Thoracic aorta (tissue), 2 donors: ENCODE measurements at regions not wholly inside any gene's neighbourhood (a gene's known extent, or its start where the extent isn't known, plus 50 kb on each side); places are given as distances from the start of the nearest gene placed in this dataset.

Experiments
- ATAC-seq: fragments of 150-250 bp; one replicate; pipeline ENCODE4 v1.8.0; 2017; ENCODE audit warnings: low read depth; ENCODE audit not compliant: insufficient number of reproducible peaks, low FRiP score
- DNase-seq: peaks from one replicate; pipeline ENCODE4 v3.0.0-alpha.2; 2020; ENCODE audit warnings: low spot score
- H3K27ac ChIP-seq, 2 donors: fragments of 200-600 bp; sonication (generic); 1 replicate in 1 of 2; 2 replicates in 1 of 2; pipeline ENCODE4 v1.5.1; 2016; ENCODE audit warnings: mild to moderate bottlenecking in 2 of 2, moderate library complexity in 2 of 2
- H3K27me3 ChIP-seq: fragments of 200-600 bp; sonication (generic); replicated peaks from 2 replicates; pipeline ENCODE4 v1.6.0; 2016; ENCODE audit warnings: mild to moderate bottlenecking; ENCODE audit not compliant: insufficient read depth
- H3K36me3 ChIP-seq: fragments of 200-600 bp; sonication (generic); one replicate; pipeline ENCODE4 v1.5.1; 2016
- H3K4me1 ChIP-seq, 2 donors: fragments of 200-600 bp; sonication (generic); 1 replicate in 1 of 2; 2 replicates in 1 of 2; pipeline versions ENCODE4 v1.5.1 to v1.6.0; 2016; ENCODE audit warnings: low read depth in 2 of 2, mild to moderate bottlenecking in 1 of 2; ENCODE audit not compliant: control insufficient read depth in 1 of 2
- H3K4me3 ChIP-seq: fragments of 200-600 bp; sonication (generic); 2 replicates; pipeline ENCODE4 v1.5.1; 2016; ENCODE audit warnings: mild to moderate bottlenecking
- H3K9me3 ChIP-seq: fragments of 200-600 bp; sonication (generic); 2 replicates; pipeline ENCODE4 v1.5.1; 2016
- TF ChIP-seq, protein P1 (sequence below): fragments of 200-600 bp; sonication (generic); IDR thresholded peaks from one replicate; pipeline ENCODE4 v1.5.1; 2019; ENCODE audit warnings: antibody characterized with exemption

DNA sequence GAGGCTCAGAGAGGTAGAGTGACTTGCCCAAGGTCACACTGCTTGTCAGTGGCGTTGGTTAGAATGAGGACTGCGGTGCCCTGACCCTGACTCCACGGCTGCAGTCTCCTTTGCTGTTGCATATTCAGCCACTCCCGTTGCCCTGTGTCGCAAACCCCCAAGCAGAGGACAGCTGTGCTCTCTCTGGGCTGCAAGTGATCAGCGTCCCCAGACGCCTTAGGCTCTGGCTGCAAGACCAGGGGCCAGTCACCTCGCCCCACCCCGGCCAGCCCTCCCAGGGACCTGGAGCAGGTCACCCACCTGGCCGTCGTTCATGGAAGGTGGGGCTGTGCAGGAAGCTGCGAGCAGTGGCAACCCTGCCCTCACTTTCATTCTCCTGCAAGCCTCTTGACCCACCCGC is 51.7 kb upstream of the NANOS1 start:
- Histone ChIP-seq H3K4me1 (no peaks in the 10 kb centered on the region), H3K9me3 (peaks cover 7% of the 10 kb centered on the region), H3K4me3 (no peak overlapping the region), H3K36me3 (no peaks in the 10 kb centered on the region), H3K27me3 (no peaks in the 10 kb centered on the region), H3K27ac (no peak overlapping the region)
- no peak for ATAC-seq
- TF ChIP-seq, protein P1, sequence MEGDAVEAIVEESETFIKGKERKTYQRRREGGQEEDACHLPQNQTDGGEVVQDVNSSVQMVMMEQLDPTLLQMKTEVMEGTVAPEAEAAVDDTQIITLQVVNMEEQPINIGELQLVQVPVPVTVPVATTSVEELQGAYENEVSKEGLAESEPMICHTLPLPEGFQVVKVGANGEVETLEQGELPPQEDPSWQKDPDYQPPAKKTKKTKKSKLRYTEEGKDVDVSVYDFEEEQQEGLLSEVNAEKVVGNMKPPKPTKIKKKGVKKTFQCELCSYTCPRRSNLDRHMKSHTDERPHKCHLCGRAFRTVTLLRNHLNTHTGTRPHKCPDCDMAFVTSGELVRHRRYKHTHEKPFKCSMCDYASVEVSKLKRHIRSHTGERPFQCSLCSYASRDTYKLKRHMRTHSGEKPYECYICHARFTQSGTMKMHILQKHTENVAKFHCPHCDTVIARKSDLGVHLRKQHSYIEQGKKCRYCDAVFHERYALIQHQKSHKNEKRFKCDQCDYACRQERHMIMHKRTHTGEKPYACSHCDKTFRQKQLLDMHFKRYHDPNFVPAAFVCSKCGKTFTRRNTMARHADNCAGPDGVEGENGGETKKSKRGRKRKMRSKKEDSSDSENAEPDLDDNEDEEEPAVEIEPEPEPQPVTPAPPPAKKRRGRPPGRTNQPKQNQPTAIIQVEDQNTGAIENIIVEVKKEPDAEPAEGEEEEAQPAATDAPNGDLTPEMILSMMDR = no peak
- no peak for DNase-seq

DNA sequence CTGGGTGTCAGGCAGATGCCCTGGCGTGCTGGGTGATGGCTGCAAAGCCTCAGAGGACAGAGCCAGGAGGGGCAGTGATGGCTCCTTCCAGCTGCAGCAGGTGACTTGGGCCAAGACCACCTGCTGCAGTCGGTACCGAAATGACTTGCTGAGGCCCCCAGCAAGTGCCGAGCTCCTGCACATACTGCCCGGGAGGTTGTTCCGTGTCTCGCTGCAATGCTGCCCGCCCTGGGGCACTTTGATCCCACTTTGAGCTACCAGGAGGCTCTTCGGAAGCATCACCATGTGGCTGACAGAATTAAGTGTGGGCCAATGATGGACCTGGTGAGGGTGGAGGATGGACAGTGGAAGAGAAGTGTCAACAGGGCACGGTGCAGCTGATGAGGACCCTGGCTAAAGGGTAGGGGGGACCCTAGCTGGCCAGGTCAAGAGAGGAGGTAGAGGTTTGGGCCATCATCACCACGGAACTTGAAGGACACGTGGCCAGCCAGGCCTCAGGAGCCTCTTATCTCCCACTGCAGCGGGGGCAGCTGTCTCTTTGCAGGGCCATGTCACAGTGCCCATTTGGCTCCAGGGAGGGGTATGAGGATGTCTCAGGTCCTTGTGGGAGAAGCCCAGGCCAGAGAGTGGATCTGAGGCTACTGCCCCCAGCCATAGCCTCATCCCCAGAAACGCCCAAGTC is 51.1 kb upstream of the NANOS1 start:
- TF ChIP-seq, protein P1 = no peak
- peaks cover 7% of the 10 kb centered on the region for H3K9me3 ChIP-seq
- no peaks in the 10 kb centered on the region for H3K36me3 ChIP-seq
- DNase-seq (no peak), ATAC-seq (no peak)
- no peak overlapping the region for H3K27ac ChIP-seq
- H3K4me1 ChIP-seq = no peaks in the 10 kb centered on the region
- H3K27me3 ChIP-seq = no peaks in the 10 kb centered on the region
- H3K4me3 ChIP-seq = no peak overlapping the region

- Histone ChIP-seq H3K4me1 (no peaks in the 10 kb centered on the region), H3K27ac (no peak overlapping the region), H3K36me3 (no peaks in the 10 kb centered on the region), H3K9me3 (peaks cover 2% of the 10 kb centered on the region), H3K4me3 (no peak overlapping the region), H3K27me3 (no peaks in the 10 kb centered on the region)
- ATAC-seq (no peak), DNase-seq (no peak)
- TF ChIP-seq, protein P1 = no peak
Measured at GRCh38 chr10:118978998-118979350, 50.5 kb upstream of the NANOS1 start.

DNA sequence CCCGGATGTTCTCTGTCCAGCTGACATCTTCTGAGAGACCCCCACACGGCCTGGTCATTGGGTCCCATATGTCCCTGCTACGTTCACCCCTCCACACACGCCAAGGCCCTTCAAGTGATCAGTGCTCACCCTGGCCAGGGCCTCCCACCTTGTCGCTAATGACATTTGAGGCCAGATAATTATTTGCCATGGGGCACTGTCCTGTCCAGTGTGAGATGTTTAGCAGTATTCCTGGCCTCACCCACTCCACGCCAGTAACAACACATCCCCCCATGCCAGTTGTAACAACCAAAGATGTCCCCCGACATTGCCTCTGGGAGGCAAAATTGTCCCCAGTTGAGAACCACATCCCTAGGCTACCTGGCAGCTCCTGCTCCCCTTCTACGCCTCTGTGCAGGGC is 49.9 kb upstream of the NANOS1 start:
- H3K27ac ChIP-seq = no peak overlapping the region
- no peak overlapping the region for H3K4me3 ChIP-seq
- no peaks in the 10 kb centered on the region for H3K36me3 ChIP-seq
- ATAC-seq = no peak
- H3K4me1 ChIP-seq = no peaks in the 10 kb centered on the region
- H3K9me3 ChIP-seq = no peaks in the 10 kb centered on the region
- no peak for DNase-seq
- H3K27me3 ChIP-seq = no peaks in the 10 kb centered on the region
- TF ChIP-seq, protein P1 = no peak
